ENCODE measurements at regions not wholly inside any gene's neighbourhood (a gene's known extent, or its start where the extent isn't known, plus 50 kb on each side); places are given as distances from the start of the nearest gene placed in this dataset.
"Not testable (repeated sequence)": the region's sequence is repeated elsewhere in the genome, so short reads cannot be mapped to it uniquely, and the experiment has no call there.

GRCh38 chr15:75792236-75792635, 51.0 kb upstream of the UBE2Q2 start:
- not testable (repeated sequence) for H3K27ac ChIP-seq, H3K4me3 ChIP-seq

- no peak overlapping the region for H3K4me3 ChIP-seq
- no peak overlapping the region for H3K27ac ChIP-seq
Observed at GRCh38 chr15:75791337-75791713, 51.9 kb upstream of the UBE2Q2 start.

- Histone ChIP-seq H3K4me3 (no peak overlapping the region), H3K27ac (no peak overlapping the region)
Observed at GRCh38 chr15:75790631-75791336, 52.5 kb upstream of the UBE2Q2 start.

GRCh38 chr15:75786575-75786947, 56.7 kb upstream of the UBE2Q2 start:
- Histone ChIP-seq H3K4me3 (peak overlapping the region in 1 of 7 experiments; percentile 0), H3K27ac (no peak overlapping the region)

GRCh38 chr15:75785771-75786574, 57.3 kb upstream of the UBE2Q2 start:
- Histone ChIP-seq H3K4me3 (peak overlapping the region in 1 of 7 experiments; percentile 0), H3K27ac (no peak overlapping the region)

- H3K27ac ChIP-seq, result not testable (repeated sequence)
Observed at GRCh38 chr15:75784511-75785480, 58.5 kb upstream of the UBE2Q2 start.

GRCh38 chr15:75783566-75783965, 59.7 kb upstream of the UBE2Q2 start:
- not testable (repeated sequence) for H3K27ac ChIP-seq, H3K4me3 ChIP-seq

More at GRCh38 chr15:75784511-75785480, 58.5 kb upstream of the UBE2Q2 start:
- not testable (repeated sequence) for H3K4me3 ChIP-seq

GRCh38 chr15:75782926-75783325, 60.3 kb upstream of the UBE2Q2 start:
- Histone ChIP-seq H3K27ac (no peak overlapping the region), H3K4me3 (no peak overlapping the region)

GRCh38 chr15:75780995-75781394, 62.3 kb upstream of the UBE2Q2 start:
- not testable (repeated sequence) for H3K27ac ChIP-seq, H3K4me3 ChIP-seq

- no peak overlapping the region for H3K4me3 ChIP-seq
- no peak overlapping the region for H3K27ac ChIP-seq
Observed at GRCh38 chr15:75779504-75779903, 63.7 kb upstream of the UBE2Q2 start.

GRCh38 chr15:75776871-75777610, 64.4 kb upstream of the CSPG4 start:
- H3K27ac ChIP-seq, H3K4me3 ChIP-seq: not testable (repeated sequence)

GRCh38 chr15:75776065-75776423, 63.4 kb upstream of the CSPG4 start:
- Histone ChIP-seq H3K27ac (no peak overlapping the region), H3K4me3 (no peak overlapping the region)

- H3K4me3 ChIP-seq, result no peak overlapping the region
- H3K27ac ChIP-seq, result no peak overlapping the region
Observed at GRCh38 chr15:75775296-75776064, 62.8 kb upstream of the CSPG4 start.

GRCh38 chr15:75773974-75774373, 61.3 kb upstream of the CSPG4 start:
- H3K4me3 ChIP-seq, H3K27ac ChIP-seq: not testable (repeated sequence)

- not testable (repeated sequence) for H3K27ac ChIP-seq, H3K4me3 ChIP-seq
Observed at GRCh38 chr15:75771054-75771453, 58.4 kb upstream of the CSPG4 start.

GRCh38 chr15:75770131-75770530, 57.5 kb upstream of the CSPG4 start:
- H3K4me3 ChIP-seq, result no peak overlapping the region
- H3K27ac ChIP-seq, result no peak overlapping the region

GRCh38 chr15:75768526-75768925, 55.9 kb upstream of the CSPG4 start:
- H3K27ac ChIP-seq, H3K4me3 ChIP-seq: not testable (repeated sequence)

- H3K27ac ChIP-seq, H3K4me3 ChIP-seq: not testable (repeated sequence)
Observed at GRCh38 chr15:75765551-75766305, 53.1 kb upstream of the CSPG4 start.

All from skin epidermis (tissue), 12 donors.